ENCODE measurements at regions not wholly inside any gene's neighbourhood (a gene's known extent, or its start where the extent isn't known, plus 50 kb on each side); places are given as distances from the start of the nearest gene placed in this dataset.

DNA sequence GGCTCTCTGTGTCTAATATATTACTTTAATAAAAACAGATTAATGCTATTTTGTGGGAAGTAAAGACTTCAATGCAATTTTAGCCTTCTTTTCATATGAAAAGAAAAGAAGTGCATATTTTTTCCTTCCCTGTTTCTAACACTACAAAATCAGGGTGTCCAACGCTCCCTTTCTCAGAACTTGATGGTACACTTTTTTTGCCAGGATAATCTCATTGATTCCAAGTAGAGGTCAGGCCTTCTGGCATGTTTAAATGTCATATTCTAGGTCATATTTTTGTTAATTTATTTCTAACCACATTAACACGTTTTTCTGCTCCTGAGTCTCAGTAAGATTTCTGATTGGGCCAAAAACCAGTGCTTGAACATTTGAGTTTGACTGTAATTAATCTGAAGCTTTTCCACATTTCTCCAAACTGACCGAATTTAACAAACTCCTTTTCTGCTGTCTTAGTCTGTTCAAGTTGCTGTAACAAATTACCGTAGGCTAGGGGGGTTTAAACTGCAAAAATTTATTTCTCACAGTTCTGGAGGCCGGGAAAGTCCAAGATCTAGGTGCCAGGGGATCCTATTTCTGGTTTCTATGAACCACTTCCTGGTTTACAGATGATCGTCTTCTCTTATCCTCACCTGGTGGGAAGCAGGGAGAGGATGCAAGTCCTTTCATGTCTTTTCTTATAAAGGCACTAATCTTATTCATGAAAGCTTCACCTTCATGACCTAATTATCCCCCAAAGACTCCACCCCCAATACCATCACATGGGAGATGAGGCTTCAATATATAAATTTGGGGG lies 63.2 kb upstream of the ELL2 start:
- Histone ChIP-seq H3K4me3 (ENCODE audit: extremely low read depth in 1 of 4, insufficient read depth in 2 of 4, low read depth in 3 of 4, low read length in 4 of 4) (no peak overlapping the region), H3K9ac (replicated peaks in 1 of 4; ENCODE audit: extremely low read depth in 1 of 4, low read depth in 3 of 4, low read length in 3 of 4) (no peak overlapping the region), H3K27ac (ENCODE audit: low read depth, low read length) (no peak overlapping the region), H2BK15ac (ENCODE audit: low read length) (no peak overlapping the region), H3K79me2 (ENCODE audit: control insufficient read depth in 1 of 2, insufficient read depth in 2 of 2, low read length in 2 of 2) (no peaks in the 10 kb centered on the region), H3K23ac (ENCODE audit: insufficient read length) (no peak overlapping the region), H2AK5ac (ENCODE audit: low read depth, low read length) (no peak overlapping the region), H3K4me1 (replicated peaks in 1 of 4; ENCODE audit: control insufficient read depth in 3 of 4, insufficient read depth in 4 of 4, low read length in 3 of 4) (no peaks in the 10 kb centered on the region), H3K4me2 (ENCODE audit: insufficient read depth in 1 of 2, low read depth in 2 of 2, low read length in 2 of 2) (no peak overlapping the region), H3K36me3 (ENCODE audit: control insufficient read depth in 2 of 4, insufficient read depth in 4 of 4, low read length in 3 of 4) (no peaks in the 10 kb centered on the region), H2BK120ac (replicated peaks; ENCODE audit: low read depth, low read length) (no peak overlapping the region), H2BK5ac (ENCODE audit: low read depth, low read length) (no peak overlapping the region), H2BK12ac (ENCODE audit: low read depth, low read length) (no peak overlapping the region), H4K8ac (ENCODE audit: extremely low read depth, insufficient read depth, low read length) (no peak overlapping the region), H3K27me3 (replicated peaks in 1 of 4; ENCODE audit: control insufficient read depth in 3 of 4, extremely low read depth in 1 of 4, insufficient read depth in 3 of 4, low read length in 3 of 4) (no peaks in the 10 kb centered on the region), H4K91ac (replicated peaks; ENCODE audit: insufficient read length, low read length) (no peak overlapping the region), H4K5ac (ENCODE audit: insufficient read length, low read depth, low read length) (no peak overlapping the region), H3K18ac (ENCODE audit: extremely low read depth, low read length) (no peak overlapping the region), H3K14ac (ENCODE audit: insufficient read length) (no peak overlapping the region), H4K20me1 (replicated peaks in 1 of 2; ENCODE audit: control insufficient read depth in 1 of 2, insufficient read depth in 2 of 2, low read length in 2 of 2) (no peaks in the 10 kb centered on the region), H3K4ac (replicated peaks; ENCODE audit: insufficient read length, low read depth, low read length) (no peak overlapping the region), H2BK20ac (ENCODE audit: low read length) (no peak overlapping the region), H3K23me2 (ENCODE audit: low read depth, low read length) (no peaks in the 10 kb centered on the region), H2AFZ (ENCODE audit: low read length) (no peak overlapping the region), H3K79me1 (ENCODE audit: low read depth, low read length) (no peaks in the 10 kb centered on the region), H3K56ac (replicated peaks; ENCODE audit: insufficient read length, low read depth, low read length) (no peak overlapping the region), H3K9me3 (ENCODE audit: insufficient read depth in 2 of 2, low read depth in 1 of 2, low read length in 1 of 2) (no peaks in the 10 kb centered on the region)
- ChIA-PET CTCF (ENCODE audit: partially characterized antibody) (interaction anchor here (1.2 to 1.7 kb wide), 2 partner anchors 40 to 312 kb away, joined by 3 to 4 read pairs; no protein-coding TSS in a partner anchor), POLR2A (ENCODE audit: partially characterized antibody) (no interaction called here)
- WGBS, 2 experiments (ENCODE audit: extremely low coverage in 1 of 2, insufficient coverage in 1 of 2, insufficient read length in 1 of 2, insufficient replicate concordance in 2 of 2, low coverage in 1 of 2, low lambda C conversion rate in 2 of 2, missing lambda C conversion rate in 1 of 2), result 92% methylated on average over 6 of the region's 6 CpGs; no CpG with 5 or more reads in 1 of the 2 experiments
- FAIRE-seq, result no peak
- no peak for DNase-seq (ENCODE audit: low read depth in 1 of 2, low spot score in 2 of 2)
- no peak for TF ChIP-seq RAD21 (IDR thresholded peaks at IDR 0.05 in 1 of 2, conservative IDR thresholded peaks at IDR 0.05 in 1 of 2; ENCODE audit: low read depth in 2 of 2, low read length in 2 of 2)
- TF ChIP-seq SUZ12 (IDR thresholded peaks at IDR 0.05; ENCODE audit: low read length), result no peak
- no peak for TF ChIP-seq ATF2 (IDR thresholded peaks at IDR 0.05; ENCODE audit: low read length)

Measured in H1 (cell line).